ENCODE measurements at regions not wholly inside any gene's neighbourhood (a gene's known extent, or its start where the extent isn't known, plus 50 kb on each side); places are given as distances from the start of the nearest gene placed in this dataset.

DNA sequence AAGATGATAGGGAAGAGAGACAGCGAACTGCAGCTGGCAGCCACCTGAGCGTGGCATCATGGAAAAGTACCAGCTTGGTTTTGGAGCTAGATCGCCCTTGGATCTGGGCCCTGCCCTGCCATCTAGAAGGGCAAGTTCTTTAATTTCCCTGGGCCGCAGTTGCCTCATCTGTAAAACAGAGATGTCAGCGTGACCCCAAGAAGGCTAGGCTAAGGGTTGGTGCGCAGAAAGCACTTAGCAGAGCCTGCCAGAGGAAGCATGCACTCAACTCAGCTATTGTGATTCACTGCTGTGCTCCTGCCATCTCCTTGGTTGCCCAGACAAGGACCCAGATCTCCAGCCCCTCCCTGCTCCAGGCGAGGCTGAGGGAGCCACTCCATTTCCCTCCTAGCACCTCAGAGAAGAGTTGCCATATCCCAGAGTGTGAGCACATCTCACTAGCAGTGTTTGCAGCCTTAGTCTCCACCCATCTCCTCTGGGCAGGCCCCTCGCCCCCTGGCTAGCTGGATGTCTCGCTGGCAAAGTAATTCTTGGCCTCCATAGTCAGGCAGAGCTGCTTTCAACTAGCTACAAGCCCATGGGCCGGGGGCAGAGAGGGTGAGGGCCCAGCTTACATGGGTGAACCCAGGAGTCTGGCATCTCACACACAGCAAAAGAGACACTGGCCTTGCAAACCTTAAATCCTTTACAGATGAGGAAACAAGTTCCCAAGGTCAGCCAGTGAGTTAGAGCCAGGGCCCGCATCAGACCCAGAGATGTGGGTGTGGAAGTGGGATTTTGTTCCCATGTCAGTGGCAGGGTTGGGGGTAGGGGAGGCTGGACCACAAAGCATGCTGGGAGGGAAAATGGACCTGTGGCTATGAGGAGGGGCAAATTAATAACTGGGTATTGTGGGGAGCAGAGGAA lies 280.7 kb upstream of the TLE3 start:
- TF ChIP-seq, protein P1, sequence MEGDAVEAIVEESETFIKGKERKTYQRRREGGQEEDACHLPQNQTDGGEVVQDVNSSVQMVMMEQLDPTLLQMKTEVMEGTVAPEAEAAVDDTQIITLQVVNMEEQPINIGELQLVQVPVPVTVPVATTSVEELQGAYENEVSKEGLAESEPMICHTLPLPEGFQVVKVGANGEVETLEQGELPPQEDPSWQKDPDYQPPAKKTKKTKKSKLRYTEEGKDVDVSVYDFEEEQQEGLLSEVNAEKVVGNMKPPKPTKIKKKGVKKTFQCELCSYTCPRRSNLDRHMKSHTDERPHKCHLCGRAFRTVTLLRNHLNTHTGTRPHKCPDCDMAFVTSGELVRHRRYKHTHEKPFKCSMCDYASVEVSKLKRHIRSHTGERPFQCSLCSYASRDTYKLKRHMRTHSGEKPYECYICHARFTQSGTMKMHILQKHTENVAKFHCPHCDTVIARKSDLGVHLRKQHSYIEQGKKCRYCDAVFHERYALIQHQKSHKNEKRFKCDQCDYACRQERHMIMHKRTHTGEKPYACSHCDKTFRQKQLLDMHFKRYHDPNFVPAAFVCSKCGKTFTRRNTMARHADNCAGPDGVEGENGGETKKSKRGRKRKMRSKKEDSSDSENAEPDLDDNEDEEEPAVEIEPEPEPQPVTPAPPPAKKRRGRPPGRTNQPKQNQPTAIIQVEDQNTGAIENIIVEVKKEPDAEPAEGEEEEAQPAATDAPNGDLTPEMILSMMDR (IDR thresholded peaks at IDR 0.05; ENCODE audit: insufficient read depth, low read length): no peak
- TF ChIP-seq POLR2AphosphoS5 (IDR thresholded peaks at IDR 0.05; ENCODE audit: low read depth) (no peak), GABPA (IDR thresholded peaks at IDR 0.05; ENCODE audit: low read depth) (no peak)
- TF ChIP-seq, protein P2, sequence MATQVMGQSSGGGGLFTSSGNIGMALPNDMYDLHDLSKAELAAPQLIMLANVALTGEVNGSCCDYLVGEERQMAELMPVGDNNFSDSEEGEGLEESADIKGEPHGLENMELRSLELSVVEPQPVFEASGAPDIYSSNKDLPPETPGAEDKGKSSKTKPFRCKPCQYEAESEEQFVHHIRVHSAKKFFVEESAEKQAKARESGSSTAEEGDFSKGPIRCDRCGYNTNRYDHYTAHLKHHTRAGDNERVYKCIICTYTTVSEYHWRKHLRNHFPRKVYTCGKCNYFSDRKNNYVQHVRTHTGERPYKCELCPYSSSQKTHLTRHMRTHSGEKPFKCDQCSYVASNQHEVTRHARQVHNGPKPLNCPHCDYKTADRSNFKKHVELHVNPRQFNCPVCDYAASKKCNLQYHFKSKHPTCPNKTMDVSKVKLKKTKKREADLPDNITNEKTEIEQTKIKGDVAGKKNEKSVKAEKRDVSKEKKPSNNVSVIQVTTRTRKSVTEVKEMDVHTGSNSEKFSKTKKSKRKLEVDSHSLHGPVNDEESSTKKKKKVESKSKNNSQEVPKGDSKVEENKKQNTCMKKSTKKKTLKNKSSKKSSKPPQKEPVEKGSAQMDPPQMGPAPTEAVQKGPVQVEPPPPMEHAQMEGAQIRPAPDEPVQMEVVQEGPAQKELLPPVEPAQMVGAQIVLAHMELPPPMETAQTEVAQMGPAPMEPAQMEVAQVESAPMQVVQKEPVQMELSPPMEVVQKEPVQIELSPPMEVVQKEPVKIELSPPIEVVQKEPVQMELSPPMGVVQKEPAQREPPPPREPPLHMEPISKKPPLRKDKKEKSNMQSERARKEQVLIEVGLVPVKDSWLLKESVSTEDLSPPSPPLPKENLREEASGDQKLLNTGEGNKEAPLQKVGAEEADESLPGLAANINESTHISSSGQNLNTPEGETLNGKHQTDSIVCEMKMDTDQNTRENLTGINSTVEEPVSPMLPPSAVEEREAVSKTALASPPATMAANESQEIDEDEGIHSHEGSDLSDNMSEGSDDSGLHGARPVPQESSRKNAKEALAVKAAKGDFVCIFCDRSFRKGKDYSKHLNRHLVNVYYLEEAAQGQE (IDR thresholded peaks at IDR 0.05; ENCODE audit: insufficient replicate concordance, low read depth): no peak
